Aorta (tissue), 5 donors: ENCODE measurements at regions not wholly inside any gene's neighbourhood (a gene's known extent, or its start where the extent isn't known, plus 50 kb on each side); places are given as distances from the start of the nearest gene placed in this dataset.

Experiments used
- ATAC-seq: fragments of 200-7000 bp; cut with Tn5 transposase; one replicate; pipeline ENCODE4 v1.9.1; 2022; ENCODE audit warnings: moderate library complexity; ENCODE audit not compliant: low FRiP score
- DNase-seq, 2 donors: peaks; one replicate each; pipeline ENCODE4 v3.0.0-alpha.2; 2020
- H3K27ac ChIP-seq, 2 donors: one replicate each; pipeline ENCODE4 v1.5.1; 2013; ENCODE audit warnings: low read length in 2 of 2, mild to moderate bottlenecking in 2 of 2, moderate library complexity in 2 of 2, control low read depth in 1 of 2, inconsistent platforms in 1 of 2, low read depth in 1 of 2
- H3K27me3 ChIP-seq, 2 donors: one replicate each; pipeline ENCODE4 v1.6.1; 2013; ENCODE audit warnings: control low read depth in 1 of 2, low read length in 1 of 2, mild to moderate bottlenecking in 1 of 2, moderate library complexity in 1 of 2; ENCODE audit not compliant: insufficient read depth in 2 of 2, control insufficient read depth in 1 of 2
- H3K36me3 ChIP-seq, 2 donors: one replicate each; pipeline ENCODE4 v1.6.1; 2013; ENCODE audit warnings: control low read depth in 1 of 2, low read length in 1 of 2, mild to moderate bottlenecking in 1 of 2; ENCODE audit not compliant: insufficient read depth in 2 of 2, control insufficient read depth in 1 of 2
- H3K4me1 ChIP-seq, 2 donors: one replicate each; pipeline ENCODE4 v1.6.1; 2013; ENCODE audit warnings: low read length in 2 of 2, control low read depth in 1 of 2, mild to moderate bottlenecking in 1 of 2, moderate library complexity in 1 of 2; ENCODE audit not compliant: insufficient read depth in 2 of 2, control insufficient read depth in 1 of 2
- H3K4me3 ChIP-seq, 2 donors: one replicate each; pipeline ENCODE4 v1.5.1; 2013; ENCODE audit warnings: low read length in 2 of 2, control low read depth in 1 of 2, mild to moderate bottlenecking in 1 of 2
- H3K9me3 ChIP-seq: one replicate; pipeline ENCODE4 v1.6.1; 2013; ENCODE audit warnings: mild to moderate bottlenecking, low read length; ENCODE audit not compliant: control insufficient read depth
- WGBS, 2 donors: extraction: QIAGEN DNeasy Blood & Tissue Kit; methylation state at CpG; one replicate each; pipeline ENCODE4 v1.1.7; 2013; 5-methylcytosine and 5-hydroxymethylcytosine counted together
- intact Hi-C, 2 donors: fragments of 100-400 bp; cut with DNase I; formaldehyde crosslinking; loops; one replicate each; pipeline versions ENCODE4 v1.14.2 to v1.15.0; 2022
- donor health status: healthy with polysubstance abuse.
- donor health status: Bipolar disorder and iron deficiency.
- donor health status: DM: no; HTN: no; CAD: no.
- donor health status: DM: no; HTN: no; CAD: no.
- donor health status: DM: yes; HTN: yes; CAD: no.

- WGBS, 2 donors, result 41 to 47% methylated on average over 3 of the region's 3 CpGs
- H3K4me3 ChIP-seq, result no peak overlapping the region
- intact Hi-C loops, result no loop called here
- no peak for ATAC-seq
- no peak overlapping the region for H3K27ac ChIP-seq
- DNase-seq, result no peak
- H3K4me1 ChIP-seq, result no peaks in the 10 kb centered on the region
- H3K27me3 ChIP-seq, result no peaks in the 10 kb centered on the region
- H3K36me3 ChIP-seq, result no peaks in the 10 kb centered on the region
- no peaks in the 10 kb centered on the region for H3K9me3 ChIP-seq
These were observed 72.1 kb upstream of the RARB start for GRCh38 chr3:25355998-25356397.

GRCh38 chr3:25362118-25362517, 65.9 kb upstream of the RARB start:
- Histone ChIP-seq H3K36me3 (no peaks in the 10 kb centered on the region), H3K4me1 (no peaks in the 10 kb centered on the region), H3K4me3 (no peak overlapping the region), H3K9me3 (no peaks in the 10 kb centered on the region), H3K27me3 (no peaks in the 10 kb centered on the region), H3K27ac (no peak overlapping the region)
- ATAC-seq (no peak), DNase-seq (no peak)
- intact Hi-C loops, result no loop called here
- WGBS, 2 donors, result 66 to 83% methylated on average over 7 of the region's 7 CpGs

- 92 to 97% methylated on average over 1 of the region's 1 CpG for WGBS, 2 donors
- Histone ChIP-seq H3K27ac (no peak overlapping the region), H3K36me3 (no peaks in the 10 kb centered on the region), H3K9me3 (no peaks in the 10 kb centered on the region), H3K4me1 (no peaks in the 10 kb centered on the region), H3K4me3 (no peak overlapping the region), H3K27me3 (no peaks in the 10 kb centered on the region)
- DNase-seq, result no peak
- no peak for ATAC-seq
- intact Hi-C loops, result no loop called here
These were observed 62.4 kb upstream of the RARB start for GRCh38 chr3:25365636-25366035.

- WGBS, 2 donors, result 70 to 83% methylated on average over 1 of the region's 1 CpG
- no peak overlapping the region for H3K27ac ChIP-seq
- no peaks in the 10 kb centered on the region for H3K36me3 ChIP-seq
- H3K27me3 ChIP-seq, result no peaks in the 10 kb centered on the region
- DNase-seq (no peak), ATAC-seq (no peak)
- H3K4me3 ChIP-seq, result no peak overlapping the region
- H3K4me1 ChIP-seq, result no peaks in the 10 kb centered on the region
- no peaks in the 10 kb centered on the region for H3K9me3 ChIP-seq
- intact Hi-C loops, result no loop called here
These were observed 61.0 kb upstream of the RARB start for GRCh38 chr3:25367025-25367424.

GRCh38 chr3:25372167-25372566, 55.9 kb upstream of the RARB start:
- no peaks in the 10 kb centered on the region for H3K27me3 ChIP-seq
- intact Hi-C loops, result no loop called here
- H3K27ac ChIP-seq, result no peak overlapping the region
- H3K4me3 ChIP-seq, result no peak overlapping the region
- no peaks in the 10 kb centered on the region for H3K4me1 ChIP-seq
- WGBS, 2 donors, result 88 to 89% methylated on average over 3 of the region's 3 CpGs
- no peaks in the 10 kb centered on the region for H3K36me3 ChIP-seq
- ATAC-seq (no peak), DNase-seq (no peak)
- H3K9me3 ChIP-seq, result no peaks in the 10 kb centered on the region

GRCh38 chr3:25376340-25376739, 51.7 kb upstream of the RARB start:
- DNase-seq (no peak), ATAC-seq (no peak)
- Histone ChIP-seq H3K27me3 (no peaks in the 10 kb centered on the region), H3K4me3 (no peak overlapping the region), H3K4me1 (peaks cover 0 to 4% of the 10 kb centered on the region in 2 donors), H3K36me3 (no peaks in the 10 kb centered on the region), H3K27ac (no peak overlapping the region), H3K9me3 (no peaks in the 10 kb centered on the region)
- 67 to 78% methylated on average over 4 of the region's 4 CpGs for WGBS, 2 donors
- intact Hi-C loops, result no loop called here

GRCh38 chr3:25377042-25377441, 51.0 kb upstream of the RARB start:
- Histone ChIP-seq H3K36me3 (no peaks in the 10 kb centered on the region), H3K27ac (no peak overlapping the region), H3K4me3 (no peak overlapping the region), H3K9me3 (no peaks in the 10 kb centered on the region), H3K4me1 (peaks cover 0 to 4% of the 10 kb centered on the region in 2 donors), H3K27me3 (no peaks in the 10 kb centered on the region)
- 84 to 87% methylated on average over 2 of the region's 2 CpGs for WGBS, 2 donors
- intact Hi-C loops, result no loop called here
- no peak for DNase-seq
- no peak for ATAC-seq
